Right lobe of liver (tissue), 6 donors: ENCODE measurements at regions not wholly inside any gene's neighbourhood (a gene's known extent, or its start where the extent isn't known, plus 50 kb on each side); places are given as distances from the start of the nearest gene placed in this dataset.

Experiments
- ATAC-seq, 4 donors: fragments of 200-7000 bp; cut with Tn5 transposase; one replicate each; pipeline ENCODE4 v1.9.1; 2020; ENCODE audit warnings: mild to moderate bottlenecking in 4 of 4, moderate library complexity in 4 of 4
- DNase-seq, 3 donors: peaks; one replicate each; pipeline ENCODE4 v3.0.0-alpha.2; 2020
- H3K27ac ChIP-seq, 3 donors: fragments of 200-600 bp; one replicate each; pipeline ENCODE4 v1.8.0; 2022
- H3K27me3 ChIP-seq, 2 donors: fragments of 200-600 bp; one replicate each; pipeline ENCODE4 v1.8.0; 2022
- H3K36me3 ChIP-seq, 4 donors: fragments of 200-600 bp; sonication (generic) in 1 of 4; one replicate each; pipeline versions ENCODE4 v1.5.1 to v1.8.0; 2017 to 2022; ENCODE audit warnings: control low read depth in 1 of 4
- H3K4me1 ChIP-seq, 4 donors: fragments of 200-600 bp; sonication (generic) in 1 of 4; one replicate each; pipeline versions ENCODE4 v1.5.1 to v1.8.0; 2017 to 2022; ENCODE audit warnings: control low read depth in 1 of 4
- H3K4me3 ChIP-seq, 3 donors: fragments of 200-600 bp; one replicate each; pipeline ENCODE4 v1.8.0; 2022
- H3K9me3 ChIP-seq, 4 donors: fragments of 200-600 bp; sonication (generic) in 1 of 4; one replicate each; pipeline versions ENCODE4 v1.5.1 to v1.8.0; 2017 to 2022; ENCODE audit warnings: control low read depth in 1 of 4
- POLR2A ChIP-seq: fragments of 450-650 bp; IDR thresholded peaks from one replicate; pipeline ENCODE4 v1.6.1; 2017; ENCODE audit warnings: antibody characterized with exemption, mild to moderate bottlenecking
- WGBS: methylation state at CpG from one replicate; pipeline ENCODE4 v1.1.6; 2018; ENCODE audit warnings: low coverage, low lambda C conversion rate; ENCODE audit not compliant: insufficient coverage; ENCODE audit errors: missing lambda C conversion rate; 5-methylcytosine and 5-hydroxymethylcytosine counted together
- intact Hi-C, 2 donors: fragments of 100-400 bp; cut with DNase I; formaldehyde crosslinking; loops; one replicate each; pipeline versions ENCODE4 v1.11.2 to v1.14.1; 2022
- TF ChIP-seq, protein P1 (sequence below), 4 donors: fragments of 200-600 bp in 3 of 4; fragments of 450-650 bp in 1 of 4; IDR thresholded peaks; one replicate each; pipeline versions ENCODE4 v1.5.1 to v1.8.0; 2016 to 2022; ENCODE audit warnings: antibody characterized with exemption in 4 of 4, mild to moderate bottlenecking in 2 of 4
- donor health status: DM: no; HTN: yes; CAD: no.
- donor health status: DM: no; HTN: no; CAD: no.
- donor health status: DM: no; HTN: no; CAD: no.
- donor health status: DM: no; HTN: yes; CAD: no.
- donor health status: DM: no; HTN: yes; CAD: no.

DNA sequence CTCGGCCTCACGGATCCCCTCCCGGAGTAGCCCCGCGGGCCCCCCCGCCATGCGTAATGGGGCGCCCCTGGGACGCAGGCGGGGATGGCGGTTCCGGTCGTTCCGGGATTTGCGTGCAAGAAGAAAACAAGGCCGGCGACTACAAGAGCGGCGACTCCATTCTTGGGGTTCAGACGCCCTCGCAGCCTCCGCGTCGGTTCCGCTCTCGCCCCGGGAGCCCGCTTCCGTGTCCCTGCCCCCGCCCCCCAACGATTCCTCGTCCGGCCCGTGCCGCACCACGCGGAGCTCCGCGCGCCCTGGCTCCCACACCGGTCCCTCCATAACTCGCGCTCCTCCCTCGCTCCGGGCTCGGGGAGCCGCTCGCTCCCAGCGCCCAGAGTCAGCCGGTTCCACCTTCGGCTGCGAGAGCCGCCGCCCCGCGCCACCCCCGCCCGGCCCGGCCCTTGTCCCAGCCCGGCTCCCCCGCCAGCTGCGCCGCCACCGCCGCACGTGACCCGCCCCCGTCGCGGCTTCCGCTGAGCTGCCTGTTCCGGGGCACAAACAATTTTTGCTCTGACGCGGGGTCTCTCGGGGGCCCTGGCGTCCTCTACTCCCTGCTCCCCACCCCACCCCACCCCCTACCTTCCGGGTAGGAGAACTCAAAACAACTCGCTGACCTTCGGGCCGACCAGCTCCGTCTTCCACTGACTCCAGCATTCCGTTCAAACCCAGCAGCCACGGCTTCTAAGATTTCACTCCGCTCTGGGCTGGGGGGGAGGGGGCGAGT is 78.8 kb upstream of the BCOR start:
- intact Hi-C loops = loop anchor here in 1 of 2 donors (10.0 kb wide), 1 partner anchor 162 kb away; no protein-coding TSS in a partner anchor
- DNase-seq = peak; percentile 74 to 84 (median 82)
- peak overlapping the region; percentile 81 to 93 (median 91) for H3K27ac ChIP-seq
- H3K9me3 ChIP-seq = no peaks in the 10 kb centered on the region
- H3K4me3 ChIP-seq = peak overlapping the region; percentile 49 to 59 (median 58)
- 17% methylated on average over 20 of the region's 85 CpGs for WGBS
- H3K27me3 ChIP-seq = no peaks in the 10 kb centered on the region
- ATAC-seq = peak; percentile 12 to 44 (median 42)
- no peaks in the 10 kb centered on the region for H3K36me3 ChIP-seq
- TF ChIP-seq POLR2A = peak; percentile 48
- TF ChIP-seq, protein P1, sequence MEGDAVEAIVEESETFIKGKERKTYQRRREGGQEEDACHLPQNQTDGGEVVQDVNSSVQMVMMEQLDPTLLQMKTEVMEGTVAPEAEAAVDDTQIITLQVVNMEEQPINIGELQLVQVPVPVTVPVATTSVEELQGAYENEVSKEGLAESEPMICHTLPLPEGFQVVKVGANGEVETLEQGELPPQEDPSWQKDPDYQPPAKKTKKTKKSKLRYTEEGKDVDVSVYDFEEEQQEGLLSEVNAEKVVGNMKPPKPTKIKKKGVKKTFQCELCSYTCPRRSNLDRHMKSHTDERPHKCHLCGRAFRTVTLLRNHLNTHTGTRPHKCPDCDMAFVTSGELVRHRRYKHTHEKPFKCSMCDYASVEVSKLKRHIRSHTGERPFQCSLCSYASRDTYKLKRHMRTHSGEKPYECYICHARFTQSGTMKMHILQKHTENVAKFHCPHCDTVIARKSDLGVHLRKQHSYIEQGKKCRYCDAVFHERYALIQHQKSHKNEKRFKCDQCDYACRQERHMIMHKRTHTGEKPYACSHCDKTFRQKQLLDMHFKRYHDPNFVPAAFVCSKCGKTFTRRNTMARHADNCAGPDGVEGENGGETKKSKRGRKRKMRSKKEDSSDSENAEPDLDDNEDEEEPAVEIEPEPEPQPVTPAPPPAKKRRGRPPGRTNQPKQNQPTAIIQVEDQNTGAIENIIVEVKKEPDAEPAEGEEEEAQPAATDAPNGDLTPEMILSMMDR (IDR thresholded peaks at IDR 0.05) = no peak
- peaks cover 0 to 20% (median 10%) of the 10 kb centered on the region in 4 donors for H3K4me1 ChIP-seq

DNA sequence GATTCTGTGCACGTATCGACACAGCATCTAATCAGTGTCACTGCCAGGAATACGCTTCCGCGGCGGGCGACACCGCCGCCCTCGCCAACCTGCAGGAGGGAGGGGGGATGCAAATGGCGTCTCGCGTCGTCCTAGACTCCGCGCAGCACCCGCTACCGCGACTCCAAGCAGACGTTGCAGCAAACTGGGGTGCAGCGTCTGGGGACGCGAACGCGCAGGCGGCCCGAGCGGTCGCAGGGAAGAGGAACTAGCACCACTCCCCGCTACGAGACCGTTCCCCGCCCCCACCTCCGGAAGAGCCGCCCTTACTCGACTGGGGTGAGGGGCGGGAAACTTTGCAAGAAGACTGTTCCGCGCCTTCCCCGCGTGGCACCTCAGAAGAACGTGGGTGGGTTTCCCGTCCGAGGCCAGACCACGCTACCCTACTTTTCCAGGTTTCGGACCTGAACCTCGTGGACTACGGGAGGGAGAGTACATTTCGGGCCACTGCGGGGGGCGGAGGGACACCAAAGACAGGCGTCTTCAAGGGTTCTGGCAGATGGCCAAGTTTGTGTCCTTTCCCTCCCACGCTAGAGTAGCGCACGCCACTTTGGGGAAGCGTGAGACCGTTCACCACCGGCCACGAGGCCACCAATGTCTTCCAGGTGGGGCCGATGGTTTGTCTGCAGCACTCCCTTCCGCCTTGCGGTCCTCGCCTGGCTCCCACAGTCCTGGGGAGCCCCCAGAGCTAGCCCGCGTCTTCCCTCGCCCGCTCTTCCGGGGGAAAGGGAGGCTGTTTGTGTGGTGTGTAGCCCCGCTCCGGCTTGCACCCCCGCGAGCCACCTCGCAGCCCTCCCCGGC is 78.0 kb upstream of the BCOR start:
- peak; percentile 29 for TF ChIP-seq POLR2A
- TF ChIP-seq, protein P1 (IDR thresholded peaks at IDR 0.05) = no peak
- DNase-seq = peak; percentile 78 to 85 (median 80)
- Histone ChIP-seq H3K27ac (peak overlapping the region; percentile 81 to 93 (median 91)), H3K27me3 (no peaks in the 10 kb centered on the region), H3K4me3 (peak overlapping the region; percentile 49 to 59 (median 58)), H3K36me3 (no peaks in the 10 kb centered on the region), H3K9me3 (no peaks in the 10 kb centered on the region), H3K4me1 (peaks cover 0 to 20% (median 10%) of the 10 kb centered on the region in 4 donors)
- ATAC-seq = peak; percentile 43 to 61 (median 56)
- intact Hi-C loops = loop anchor here in 1 of 2 donors (10.0 kb wide), 1 partner anchor 161 kb away; no protein-coding TSS in a partner anchor
- 3% methylated on average over 19 of the region's 74 CpGs for WGBS

DNA sequence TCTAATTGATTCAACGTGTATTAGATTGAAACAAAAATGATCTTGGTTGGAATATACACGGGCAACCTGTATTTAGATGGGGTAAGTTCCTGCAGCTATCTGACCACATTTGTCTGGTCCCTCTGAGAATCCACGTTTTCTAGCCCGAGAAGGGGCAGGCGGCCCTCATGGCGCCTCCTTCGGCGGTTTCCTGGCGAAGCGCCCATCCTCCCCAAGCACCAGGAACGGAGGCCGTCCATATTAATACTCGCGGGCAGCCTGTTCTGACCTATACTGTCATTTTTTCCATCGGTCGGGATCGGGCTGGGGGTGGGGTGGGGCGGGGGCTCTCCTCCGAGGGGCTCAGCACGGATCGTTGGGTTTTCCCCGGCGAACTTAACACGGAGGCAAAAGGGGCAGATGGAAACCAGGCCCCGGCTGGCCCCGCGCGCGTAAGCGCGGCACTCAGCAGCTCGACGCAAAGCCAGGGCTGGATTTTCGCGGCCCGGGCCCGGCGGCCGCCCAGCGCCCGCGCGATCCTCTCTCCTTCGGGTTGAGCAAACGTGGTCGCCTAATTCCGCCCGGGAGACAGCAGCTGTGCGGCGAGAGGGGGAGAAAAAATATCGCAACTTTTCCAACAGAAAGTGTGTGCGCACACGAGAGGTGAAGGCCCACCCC is 77.2 kb upstream of the BCOR start:
- WGBS = 10% methylated on average over 19 of the region's 53 CpGs
- ATAC-seq (peak; percentile 6 to 34 (median 16)), DNase-seq (peak; percentile 51 to 65 (median 57))
- TF ChIP-seq POLR2A = no peak
- TF ChIP-seq, protein P1 (IDR thresholded peaks at IDR 0.05) = no peak
- no peaks in the 10 kb centered on the region for H3K36me3 ChIP-seq
- H3K27me3 ChIP-seq = no peaks in the 10 kb centered on the region
- H3K4me3 ChIP-seq = peak overlapping the region; percentile 49 to 59 (median 58)
- peaks cover 0 to 20% (median 10%) of the 10 kb centered on the region in 4 donors for H3K4me1 ChIP-seq
- no peaks in the 10 kb centered on the region for H3K9me3 ChIP-seq
- intact Hi-C loops = loop anchor here in 1 of 2 donors (5.0 to 10.0 kb wide), 2 partner anchors 78 to 160 kb away; partner anchors contain the start of gene BCOR
- H3K27ac ChIP-seq = peak overlapping the region; percentile 81 to 93 (median 91)
